GM21529 (cell line): ENCODE measurements at regions not wholly inside any gene's neighbourhood (a gene's known extent, or its start where the extent isn't known, plus 50 kb on each side); places are given as distances from the start of the nearest gene placed in this dataset.
"Not testable (repeated sequence)": the region's sequence is repeated elsewhere in the genome, so short reads cannot be mapped to it uniquely, and the experiment has no call there.

Source experiments
- ATAC-seq: cut with Tn5 transposase; IDR thresholded peaks from one replicate; pipeline ENCODE4 v1.9.1; 2021; ENCODE audit not compliant: unreplicated experiment

DNA sequence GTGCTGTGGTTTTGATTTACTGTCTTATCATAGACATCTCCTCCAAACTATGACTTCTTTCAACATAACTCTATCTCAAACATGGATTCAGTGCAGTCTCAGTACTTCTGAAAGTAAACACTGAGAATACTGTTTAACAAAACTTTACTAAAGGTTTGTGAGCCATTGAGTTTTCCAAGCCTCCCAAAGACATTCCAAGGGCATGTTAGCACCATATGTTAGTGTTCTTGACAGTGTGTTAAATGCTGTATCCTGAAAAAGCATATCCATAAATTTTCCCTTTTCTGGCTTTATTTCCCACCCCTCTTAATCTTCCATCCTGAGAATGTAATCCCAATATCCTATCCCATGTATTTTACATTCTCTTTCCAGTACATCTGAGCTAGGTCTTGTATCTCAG lies 446.8 kb upstream of the CXADR start:
- no peak for ATAC-seq

DNA sequence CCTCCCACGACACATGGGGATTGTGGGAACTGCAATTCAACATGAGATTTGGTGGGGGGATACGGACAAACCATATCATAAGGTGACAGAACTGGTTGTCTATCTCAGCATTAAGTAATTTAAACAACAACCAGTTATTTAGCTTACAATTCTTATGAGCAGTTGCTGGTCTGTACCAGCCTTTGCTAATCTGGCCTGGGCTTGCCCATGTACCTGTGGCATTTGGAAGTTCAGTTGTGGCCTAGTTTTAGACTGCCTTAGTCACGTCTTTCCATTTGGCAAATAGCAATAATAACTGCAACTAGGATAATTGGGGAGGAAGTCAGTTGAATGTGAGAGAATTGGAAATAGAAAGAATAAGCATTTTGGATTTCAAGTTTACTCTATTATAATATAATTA lies 441.8 kb upstream of the CXADR start:
- no peak for ATAC-seq

GRCh38 chr21:17081193-17081592 lies 431.6 kb upstream of the CXADR start:
- no peak for ATAC-seq

DNA sequence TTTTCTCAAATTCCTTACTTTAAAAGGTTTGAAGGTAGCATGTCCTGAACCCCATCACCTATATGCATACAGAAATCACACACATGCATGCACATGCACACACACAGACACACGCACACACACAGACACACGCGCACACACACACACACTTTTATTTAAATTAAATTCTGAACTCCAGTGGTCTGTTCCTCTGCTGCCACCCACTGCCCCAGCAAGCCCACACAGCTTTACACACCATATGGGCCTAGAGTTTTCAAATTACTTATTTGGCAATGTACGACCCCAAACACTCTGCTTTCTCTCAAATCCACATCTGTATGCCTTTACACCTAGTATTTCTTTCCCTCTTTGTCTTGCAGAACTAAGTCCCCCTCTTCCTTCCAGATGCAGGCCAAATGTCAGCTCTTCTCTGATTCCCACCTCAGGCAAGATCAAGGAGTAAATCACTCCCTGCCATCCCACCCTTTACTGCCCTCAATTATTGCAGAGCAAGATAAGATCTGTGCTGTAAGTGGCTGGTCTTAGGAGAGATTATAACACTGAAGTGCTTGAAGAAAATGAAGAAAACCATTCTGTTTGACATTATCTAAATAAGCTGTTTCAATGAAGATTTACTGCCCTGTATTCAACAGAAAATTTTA lies 429.9 kb upstream of the CXADR start:
- ATAC-seq, result no peak

- no peak for ATAC-seq
Observed at GRCh38 chr21:17085707-17086106, 427.1 kb upstream of the CXADR start.

DNA sequence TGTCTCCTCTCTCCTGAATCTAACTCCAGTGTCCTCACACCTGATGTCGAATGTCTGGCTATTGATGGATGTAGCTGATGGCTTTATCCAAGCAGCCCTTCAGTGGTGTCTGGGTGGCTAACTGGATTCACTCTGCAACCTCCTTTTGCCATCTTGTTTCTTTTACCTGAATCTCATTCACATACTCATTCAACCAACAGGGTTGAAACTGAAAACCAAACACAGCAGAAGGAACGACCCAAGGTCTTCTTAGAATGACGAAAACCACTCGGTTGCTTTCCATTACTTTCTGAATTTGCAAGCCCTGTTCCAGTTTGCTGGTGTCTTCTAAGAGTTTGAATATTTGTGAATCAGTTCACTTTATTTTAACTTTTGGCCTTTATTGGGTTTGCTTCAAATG lies 424.3 kb upstream of the CXADR start:
- no peak for ATAC-seq

DNA sequence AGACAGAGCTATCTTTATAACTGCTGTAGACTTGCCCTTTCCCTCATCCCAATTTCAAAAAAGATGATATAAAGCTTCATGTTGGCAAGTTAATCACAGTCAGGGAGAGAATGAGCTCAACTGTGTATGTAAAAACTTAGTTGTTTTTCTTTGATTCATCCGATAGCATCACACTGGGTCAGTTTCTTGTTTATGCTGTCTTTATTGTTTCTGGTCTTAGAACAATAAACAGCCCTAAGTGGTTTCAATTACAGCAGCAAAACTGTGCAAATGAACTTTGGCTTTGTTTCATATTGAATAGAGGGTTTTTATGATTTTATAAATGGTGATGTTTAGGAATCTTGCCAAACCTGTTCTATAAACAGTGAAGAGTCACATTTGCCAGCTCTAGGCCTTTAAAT lies 423.8 kb upstream of the CXADR start:
- ATAC-seq, result no peak

DNA sequence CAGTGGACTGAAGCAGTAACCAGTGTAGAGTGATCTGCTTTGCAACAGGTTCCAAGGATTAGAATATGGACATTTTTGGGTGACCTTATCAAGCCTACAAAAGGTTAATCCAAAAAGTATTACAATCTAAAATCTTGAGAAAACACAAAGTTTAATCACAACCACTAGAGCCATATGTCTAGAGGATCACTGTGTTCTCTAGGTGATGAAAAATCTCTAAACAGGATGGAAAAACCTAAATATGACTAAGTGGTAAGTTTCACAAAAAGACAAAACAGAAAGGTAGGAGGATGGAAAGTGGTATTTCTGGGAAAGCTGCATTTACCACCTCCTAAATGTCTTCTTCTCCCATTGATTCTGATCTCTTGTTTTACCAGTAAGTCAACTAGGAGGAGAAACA lies 411.1 kb upstream of the CXADR start:
- ATAC-seq, result no peak

GRCh38 chr21:17105932-17106331 lies 406.9 kb upstream of the CXADR start:
- no peak for ATAC-seq

DNA sequence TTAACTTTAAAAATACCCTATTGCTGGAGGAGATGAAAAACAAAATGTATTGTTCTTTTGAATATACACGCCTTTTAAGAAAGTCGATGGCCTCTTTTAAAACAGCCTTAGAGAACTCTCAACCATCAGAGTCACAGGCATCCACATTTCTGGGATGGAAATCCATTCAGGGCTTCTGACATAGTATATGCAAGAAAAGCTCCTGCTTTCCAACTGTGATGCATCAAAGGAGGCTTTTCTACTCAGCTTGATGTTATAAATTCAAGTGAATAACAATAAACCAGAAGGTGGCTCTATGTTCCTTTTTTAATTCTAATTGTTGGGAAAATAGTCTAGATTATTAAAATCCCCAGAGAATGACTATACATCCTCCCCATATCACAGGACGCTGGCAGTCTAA lies 398.8 kb upstream of the CXADR start:
- ATAC-seq, result no peak

DNA sequence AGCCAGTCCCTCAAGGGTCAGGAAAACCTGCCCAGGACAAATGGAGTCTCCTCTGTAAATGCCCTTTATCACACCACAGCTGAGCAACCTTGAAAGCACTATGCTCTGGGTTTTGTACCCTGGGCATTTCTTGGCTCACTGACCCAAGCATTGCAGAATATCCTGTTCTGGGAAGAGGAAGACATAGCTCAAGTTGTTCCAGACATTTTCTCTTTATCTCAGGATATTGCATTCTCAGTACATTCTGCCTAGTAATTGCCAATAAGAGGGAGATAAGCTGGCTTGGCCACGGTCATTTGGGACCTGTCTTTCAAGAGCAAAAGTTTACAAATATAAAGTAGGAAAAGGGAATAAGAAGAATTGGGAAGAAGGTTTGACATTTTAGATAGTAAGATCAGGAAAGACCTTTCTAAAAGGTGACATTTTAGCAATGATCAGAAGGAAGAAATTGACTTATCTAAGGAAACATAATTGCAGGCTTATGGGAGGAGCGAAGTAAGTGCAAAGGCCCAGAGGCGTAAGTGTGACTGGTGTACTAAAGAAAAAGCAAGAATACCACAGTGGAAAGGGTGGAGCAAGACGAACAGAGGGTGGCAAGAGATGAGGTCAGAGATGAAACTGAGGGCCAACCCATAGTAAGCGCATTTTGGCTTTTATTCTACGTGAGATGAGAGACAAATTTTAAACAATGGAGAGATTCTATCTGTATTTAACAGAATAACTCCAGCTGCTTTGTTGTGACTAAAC lies 394.0 kb upstream of the CXADR start:
- ATAC-seq, result no peak

DNA sequence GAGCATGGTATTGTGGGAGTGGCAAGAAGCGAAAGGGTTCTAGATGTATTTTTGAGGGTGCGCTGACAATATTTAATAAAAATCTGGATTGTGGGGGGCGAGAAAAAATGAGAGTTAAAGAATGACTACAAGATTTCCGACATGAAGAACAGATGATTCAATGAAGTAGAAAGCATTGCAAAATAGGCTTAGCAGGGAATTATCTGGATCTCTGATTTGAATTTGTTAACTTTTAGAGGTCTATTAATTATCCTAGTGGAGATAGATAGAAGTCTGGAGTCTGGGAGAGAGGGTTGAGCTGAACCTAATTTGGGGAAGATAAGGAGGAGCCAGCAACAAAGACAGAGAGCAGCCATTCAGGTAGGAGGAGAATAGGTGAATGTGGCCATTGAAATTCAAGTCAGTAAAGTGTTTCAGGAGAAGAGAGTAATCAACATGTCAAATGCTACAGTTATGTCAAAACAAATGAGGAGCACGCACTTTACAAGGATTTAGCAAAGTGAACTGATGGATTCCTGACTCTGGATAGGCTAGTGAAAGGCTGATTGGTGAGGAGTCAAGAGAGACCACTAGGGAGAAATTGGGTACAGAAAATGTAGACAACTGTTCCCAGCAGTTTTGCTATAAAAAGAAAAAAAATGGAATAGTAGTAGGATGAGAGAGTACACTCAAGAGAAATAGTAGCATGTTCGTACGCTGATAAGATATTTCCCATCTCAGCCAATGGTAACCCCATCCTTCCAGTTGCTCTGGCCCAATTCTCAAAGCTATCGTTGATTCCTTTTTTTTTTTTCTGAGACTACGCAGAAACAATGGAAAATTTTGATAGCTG lies 393.2 kb upstream of the CXADR start:
- no peak for ATAC-seq

- not testable (repeated sequence) for ATAC-seq
Observed at GRCh38 chr21:17127395-17127794, 385.4 kb upstream of the CXADR start.

GRCh38 chr21:17128132-17128531 lies 384.7 kb upstream of the CXADR start:
- no peak for ATAC-seq

DNA sequence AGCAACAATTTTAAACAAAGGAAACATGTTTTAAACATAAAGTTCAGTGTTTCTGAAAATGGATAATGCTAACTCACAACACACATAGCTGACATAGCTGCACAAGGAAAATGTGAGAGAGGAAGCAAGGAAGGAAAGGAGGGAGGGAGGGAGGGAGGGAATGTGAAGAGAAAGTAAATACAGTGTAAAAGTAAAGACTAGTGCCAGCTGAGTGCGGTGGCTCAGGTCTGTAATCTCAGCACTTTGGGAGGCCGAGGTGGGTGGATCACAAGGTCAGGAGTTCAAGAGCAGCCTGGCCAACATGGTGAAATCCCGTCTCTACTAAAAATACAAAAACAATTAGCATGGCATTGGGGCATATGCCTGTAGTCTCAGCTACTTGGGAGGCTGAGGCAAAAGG lies 373.7 kb upstream of the CXADR start:
- ATAC-seq, result not testable (repeated sequence)

- ATAC-seq, result no peak
Observed at GRCh38 chr21:17139696-17140095, 373.1 kb upstream of the CXADR start.

DNA sequence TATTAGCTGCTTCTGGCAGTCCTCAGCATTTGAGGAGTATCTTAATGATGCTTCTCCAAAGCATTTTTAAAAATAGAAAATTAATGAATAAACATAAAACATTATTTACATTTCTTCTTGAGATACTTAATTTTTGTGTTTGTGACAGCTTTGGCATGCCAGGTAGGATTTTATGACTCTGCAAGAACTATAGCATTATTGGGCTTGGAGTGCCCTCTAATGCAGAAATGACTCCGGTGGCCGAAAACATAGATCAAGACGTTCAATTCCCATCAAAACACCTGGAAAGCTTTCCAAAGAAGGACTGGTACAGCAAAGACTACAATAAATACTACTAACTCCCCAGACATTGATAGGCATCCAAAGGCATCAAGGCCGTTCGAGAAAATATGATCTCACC lies 366.4 kb upstream of the CXADR start:
- no peak for ATAC-seq

- no peak for ATAC-seq
Observed at GRCh38 chr21:17159697-17160096, 353.1 kb upstream of the CXADR start.

DNA sequence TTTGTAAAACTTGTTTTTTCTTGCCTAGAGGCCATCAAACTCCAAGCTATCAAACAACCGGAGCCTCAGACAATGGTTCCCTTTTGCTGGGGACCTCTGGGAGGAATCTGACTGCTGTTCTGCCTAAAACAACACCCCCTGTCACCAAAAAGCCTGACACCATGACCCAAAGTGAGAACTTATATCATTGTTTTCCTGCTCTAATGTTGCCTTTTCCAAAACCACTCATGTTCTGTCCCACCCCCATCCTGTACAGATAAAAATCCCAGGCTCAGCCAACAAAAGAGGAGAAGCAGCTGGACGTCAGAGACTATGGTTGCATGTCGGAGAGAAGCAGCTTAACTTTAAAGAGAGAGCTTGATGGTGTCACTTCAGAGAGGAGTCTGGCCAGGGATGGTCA lies 327.2 kb upstream of the CXADR start:
- ATAC-seq, result no peak

DNA sequence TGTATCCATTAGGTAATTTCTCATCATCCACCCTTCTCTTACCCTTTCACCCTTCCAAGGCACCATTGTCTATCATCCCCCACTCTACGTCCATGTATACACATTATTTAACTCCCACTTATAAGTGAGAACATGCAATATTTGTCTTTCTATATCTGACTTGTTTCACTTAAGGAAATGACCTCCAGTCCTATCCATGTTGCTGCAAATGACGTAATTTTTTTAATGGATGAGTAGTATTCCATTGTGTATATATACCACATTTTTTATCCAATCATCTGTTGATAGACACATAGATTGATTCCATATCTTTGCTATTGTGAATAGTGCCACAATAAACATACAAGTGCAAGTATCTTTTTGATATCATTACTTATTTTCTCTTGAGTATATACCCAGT lies 322.9 kb upstream of the CXADR start:
- no peak for ATAC-seq

- no peak for ATAC-seq
Observed at GRCh38 chr21:17191346-17191993, 321.4 kb upstream of the CXADR start.

- ATAC-seq, result no peak
Observed at GRCh38 chr21:17195351-17195750, 317.5 kb upstream of the CXADR start.
